Epithelial cell of proximal tubule (primary cell): ENCODE measurements at regions not wholly inside any gene's neighbourhood (a gene's known extent, or its start where the extent isn't known, plus 50 kb on each side); places are given as distances from the start of the nearest gene placed in this dataset.

ENCODE experiments used
- DNase-seq: peaks from one replicate; pipeline ENCODE4 v3.0.0-alpha.2; 2011; ENCODE audit warnings: low read depth
- H3K4me3 ChIP-seq: 2 replicates; pipeline ENCODE4 v1.5.1; 2011; ENCODE audit warnings: low read depth, mild to moderate bottlenecking, low read length
- TF ChIP-seq, protein P1 (sequence below): conservative IDR thresholded peaks from 2 replicates; pipeline ENCODE4 v1.5.1; 2012; ENCODE audit warnings: low read depth, mild to moderate bottlenecking, low read length

DNA sequence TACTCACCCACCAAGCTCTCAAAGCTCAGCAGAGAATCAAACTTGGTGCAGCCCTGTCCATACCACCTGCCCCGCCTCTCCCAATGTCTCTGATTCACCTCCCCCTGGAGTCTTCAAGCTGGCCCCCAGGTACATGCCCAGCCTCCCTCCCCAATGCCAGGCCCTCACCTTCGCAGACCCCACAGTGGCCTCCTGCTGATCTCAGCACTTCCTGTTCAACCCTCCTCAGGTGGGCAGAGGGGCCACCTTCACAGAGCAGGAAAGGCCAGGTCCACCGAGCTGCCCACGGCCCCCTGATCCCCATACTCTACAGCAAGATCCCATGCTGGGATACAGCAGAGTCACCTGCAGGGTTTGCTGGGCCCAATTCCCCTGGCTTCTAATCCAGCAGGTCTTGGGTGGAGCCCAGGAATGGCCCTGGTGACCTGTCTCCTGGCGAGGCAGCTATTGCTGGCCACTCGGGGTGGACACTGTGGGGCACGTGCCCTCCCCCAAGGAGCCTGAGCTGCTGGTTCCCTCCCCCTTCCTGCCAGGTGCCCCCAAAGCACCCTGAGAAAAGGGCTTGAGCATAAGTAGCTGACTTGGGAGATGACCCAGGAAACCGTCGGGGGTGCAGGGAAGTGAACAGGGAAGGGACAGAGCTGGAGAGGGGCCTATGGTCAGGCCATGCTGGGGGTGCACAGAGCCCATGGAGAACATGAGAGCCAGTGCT lies 150.7 kb downstream of the BRD1 start:
- TF ChIP-seq, protein P1, sequence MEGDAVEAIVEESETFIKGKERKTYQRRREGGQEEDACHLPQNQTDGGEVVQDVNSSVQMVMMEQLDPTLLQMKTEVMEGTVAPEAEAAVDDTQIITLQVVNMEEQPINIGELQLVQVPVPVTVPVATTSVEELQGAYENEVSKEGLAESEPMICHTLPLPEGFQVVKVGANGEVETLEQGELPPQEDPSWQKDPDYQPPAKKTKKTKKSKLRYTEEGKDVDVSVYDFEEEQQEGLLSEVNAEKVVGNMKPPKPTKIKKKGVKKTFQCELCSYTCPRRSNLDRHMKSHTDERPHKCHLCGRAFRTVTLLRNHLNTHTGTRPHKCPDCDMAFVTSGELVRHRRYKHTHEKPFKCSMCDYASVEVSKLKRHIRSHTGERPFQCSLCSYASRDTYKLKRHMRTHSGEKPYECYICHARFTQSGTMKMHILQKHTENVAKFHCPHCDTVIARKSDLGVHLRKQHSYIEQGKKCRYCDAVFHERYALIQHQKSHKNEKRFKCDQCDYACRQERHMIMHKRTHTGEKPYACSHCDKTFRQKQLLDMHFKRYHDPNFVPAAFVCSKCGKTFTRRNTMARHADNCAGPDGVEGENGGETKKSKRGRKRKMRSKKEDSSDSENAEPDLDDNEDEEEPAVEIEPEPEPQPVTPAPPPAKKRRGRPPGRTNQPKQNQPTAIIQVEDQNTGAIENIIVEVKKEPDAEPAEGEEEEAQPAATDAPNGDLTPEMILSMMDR: no peak
- no peak for DNase-seq
- H3K4me3 ChIP-seq: no peak overlapping the region

DNA sequence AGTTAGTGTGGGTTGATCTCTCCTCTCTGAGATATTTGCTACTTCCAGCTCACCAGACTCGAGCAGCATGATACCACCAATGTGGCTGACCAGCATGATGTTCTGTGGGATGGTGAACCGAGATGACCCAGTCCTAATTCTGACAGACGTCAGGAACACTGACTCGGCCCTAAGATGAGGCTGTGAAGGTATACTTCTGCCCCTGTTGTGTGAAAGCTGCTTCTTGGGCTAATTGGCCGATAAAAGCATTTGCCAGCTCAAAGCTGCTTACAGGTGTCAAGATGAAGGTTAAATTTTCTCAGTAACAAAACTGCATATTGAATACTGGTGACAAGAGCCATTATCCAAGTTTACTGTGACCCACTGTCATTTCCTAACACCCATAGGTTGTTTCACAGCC lies 151.4 kb downstream of the BRD1 start:
- no peak for DNase-seq
- H3K4me3 ChIP-seq: no peak overlapping the region
- TF ChIP-seq, protein P1: no peak

DNA sequence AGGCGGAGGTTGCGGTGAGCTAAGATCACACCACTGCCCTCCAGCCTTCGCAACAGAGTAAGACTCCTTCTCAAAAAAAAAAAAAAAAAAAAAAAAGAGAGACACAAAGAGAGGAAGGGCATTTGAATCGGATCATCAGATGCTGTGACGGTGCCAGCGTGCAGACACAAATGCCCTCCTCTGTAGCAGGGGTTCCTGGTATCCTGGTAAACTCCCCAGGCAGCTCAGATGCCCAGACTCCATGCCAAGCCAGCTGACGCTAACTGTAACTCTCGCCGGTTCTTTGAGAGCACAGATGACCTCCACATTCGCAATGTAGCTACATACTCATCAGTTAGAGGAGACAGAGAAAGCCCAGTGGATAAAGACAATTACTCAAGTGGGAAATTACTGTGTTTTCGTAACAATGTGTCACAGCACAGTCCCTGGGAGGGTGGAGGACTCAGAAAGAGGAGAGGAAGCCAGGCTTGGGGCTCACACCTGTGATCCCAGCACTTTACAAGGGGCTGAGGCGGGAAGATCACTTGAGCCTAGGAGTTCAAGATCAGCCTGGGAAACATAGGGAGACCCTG lies 153.1 kb downstream of the BRD1 start:
- no peak for DNase-seq
- TF ChIP-seq, protein P1: no peak

DNA sequence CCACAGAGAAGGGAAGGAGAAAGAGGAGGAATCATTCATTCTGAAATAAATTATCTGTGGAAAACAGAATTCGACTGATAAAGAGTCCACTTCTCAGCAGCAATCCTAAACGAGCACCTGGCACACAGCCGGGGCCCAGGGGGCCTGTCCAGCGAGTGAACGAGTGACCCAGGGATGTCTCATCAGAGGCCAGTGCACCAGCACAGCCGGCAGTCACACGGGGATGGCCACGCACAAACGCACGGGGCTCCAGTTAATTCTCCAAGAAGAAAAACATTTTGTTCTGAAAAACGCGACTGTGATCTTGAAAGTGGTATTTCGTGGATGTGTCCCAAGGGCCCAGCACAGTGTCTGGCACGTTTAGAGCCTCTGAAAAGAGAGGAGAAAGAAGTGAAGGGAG lies 154.6 kb downstream of the BRD1 start:
- TF ChIP-seq, protein P1: no peak
- DNase-seq: no peak
- no peak overlapping the region for H3K4me3 ChIP-seq

More for the DNA sequence above, 153.1 kb downstream of the BRD1 start:
- no peak overlapping the region for H3K4me3 ChIP-seq

DNA sequence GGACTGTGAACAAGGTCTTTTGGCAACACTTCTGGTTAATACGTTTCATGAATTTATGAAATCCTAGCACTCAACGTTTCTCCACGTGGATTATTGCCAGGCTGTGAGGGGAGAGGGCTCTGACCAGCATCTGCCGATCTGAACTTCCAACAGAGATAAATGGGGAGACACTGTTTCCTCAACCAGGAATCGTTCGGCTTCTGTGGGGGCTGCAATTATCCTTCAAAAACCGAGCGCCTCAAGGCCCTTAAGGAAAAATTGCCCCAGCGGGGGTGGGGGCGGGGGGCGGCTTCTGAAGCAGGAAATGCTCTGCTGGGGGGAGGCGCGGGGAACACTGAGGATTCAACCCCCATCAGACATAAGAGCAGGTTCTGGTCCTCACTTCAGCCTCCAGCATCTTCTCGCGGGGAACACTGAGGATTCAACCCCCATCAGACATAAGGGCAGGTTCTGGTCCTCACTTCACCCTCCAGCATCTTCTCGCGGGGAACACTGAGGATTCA lies 155.6 kb downstream of the BRD1 start:
- TF ChIP-seq, protein P1: no peak
- H3K4me3 ChIP-seq: no peak overlapping the region
- no peak for DNase-seq

DNA sequence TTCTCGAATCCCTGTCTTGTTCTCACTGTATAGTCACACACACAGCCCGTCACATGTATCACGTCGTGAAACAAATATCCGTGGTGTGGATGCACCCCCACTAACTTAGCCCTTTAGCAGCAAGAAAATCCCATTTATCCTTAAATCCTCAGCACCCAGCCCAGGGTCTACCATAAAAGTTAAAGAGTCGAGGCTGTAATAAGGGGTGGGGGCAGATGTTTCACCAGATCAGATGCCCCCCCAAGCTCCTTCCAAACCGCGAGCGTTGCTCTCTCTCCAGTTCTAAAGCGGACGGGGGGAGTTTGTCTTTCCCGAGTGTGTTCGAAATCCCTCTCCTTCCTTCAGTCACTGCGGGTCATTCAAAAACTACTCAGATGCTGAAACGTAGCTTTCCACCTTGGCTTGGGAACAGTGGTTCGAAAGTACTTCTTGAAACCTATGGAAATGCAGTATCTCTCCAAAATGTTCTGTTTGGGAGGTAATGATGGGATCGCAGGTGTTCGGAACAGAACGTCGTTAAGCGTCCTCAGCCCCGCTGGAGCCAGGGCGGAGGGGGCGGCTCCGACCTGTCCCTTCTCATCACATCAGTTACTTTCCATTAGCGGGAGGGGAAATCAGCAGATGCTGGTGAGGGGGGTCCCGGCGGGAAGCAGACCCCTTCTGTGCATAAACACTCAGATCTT lies 156.2 kb downstream of the BRD1 start:
- DNase-seq: no peak
- no peak overlapping the region for H3K4me3 ChIP-seq
- TF ChIP-seq, protein P1: no peak
